ENCODE measurements at regions not wholly inside any gene's neighbourhood (a gene's known extent, or its start where the extent isn't known, plus 50 kb on each side); places are given as distances from the start of the nearest gene placed in this dataset.

DNA sequence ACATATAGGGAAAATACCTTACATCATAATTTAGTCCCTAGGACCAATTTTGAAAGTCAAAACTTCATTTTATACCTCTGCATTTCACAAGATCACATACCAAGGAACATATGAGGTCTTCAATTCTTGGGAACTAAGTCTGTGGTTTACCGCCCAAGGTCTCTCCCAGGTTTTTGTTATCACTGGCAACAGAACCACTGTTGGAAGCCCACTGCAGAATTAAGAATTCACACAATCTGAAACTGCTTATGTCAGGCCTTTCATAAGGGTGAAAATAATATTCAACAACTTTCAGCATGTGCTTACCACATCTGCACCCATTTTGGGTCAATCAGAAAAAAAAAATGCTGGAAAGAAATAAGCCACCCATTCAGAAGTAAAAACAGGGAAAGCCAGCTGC lies 107.2 kb upstream of the MME start:
- TF ChIP-seq POLR2A (IDR thresholded peaks at IDR 0.05) (no peak), CTCF (IDR thresholded peaks at IDR 0.05) (no peak)

Measured in testis (tissue), 2 donors.